Heart left ventricle (tissue), 13 donors: ENCODE measurements at regions not wholly inside any gene's neighbourhood (a gene's known extent, or its start where the extent isn't known, plus 50 kb on each side); places are given as distances from the start of the nearest gene placed in this dataset.

ENCODE experiments used
- CTCF ChIP-seq, 12 donors: fragments of 200-600 bp; sonication (generic) in 4 of 12; IDR thresholded peaks; one replicate each; pipeline versions ENCODE4 v1.5.0 to v1.8.0; 2018 to 2022; ENCODE audit warnings: antibody characterized with exemption in 12 of 12, mild to moderate bottlenecking in 5 of 12
- POLR2A ChIP-seq, 2 donors: fragments of 450-650 bp; IDR thresholded peaks; one replicate each; pipeline ENCODE4 v1.6.1; 2017; ENCODE audit warnings: antibody characterized with exemption in 2 of 2, mild to moderate bottlenecking in 2 of 2, moderate library complexity in 2 of 2
- donor health status: ischemic (EF 13 %, LVEDD 7.1; RV severe dilation, severe dysfunction).
- donor health status: DM: no; HTN: yes; CAD: no.
- donor health status: DM: no; HTN: no; CAD: no.
- donor health status: ischemic (EF 25% LVEDD 6.9; RV normal size, moderate dysfunction).
- donor health status: ischemic (EF 25% LVEDD 5.7; RV mildly dilated, moderate dysfunction).
- donor health status: ischemic (EF 35%, LVEDD 5.7; RV mildly dilated, moderate dysfunction).
- donor health status: nonischemic (EF 11% LVEDD 7.7; RV severe dilation, severe dysfunction).
- donor health status: DM: yes; HTN: yes; CAD: no.
- donor health status: PGD.
- donor health status: ischemic (EF 29% LVEDD 5.4; RV normal size, mild dysfunction).
- donor health status: nonischemic (EF 23%, LVEDD 6.1; RV moderate dilation, normal function).

DNA sequence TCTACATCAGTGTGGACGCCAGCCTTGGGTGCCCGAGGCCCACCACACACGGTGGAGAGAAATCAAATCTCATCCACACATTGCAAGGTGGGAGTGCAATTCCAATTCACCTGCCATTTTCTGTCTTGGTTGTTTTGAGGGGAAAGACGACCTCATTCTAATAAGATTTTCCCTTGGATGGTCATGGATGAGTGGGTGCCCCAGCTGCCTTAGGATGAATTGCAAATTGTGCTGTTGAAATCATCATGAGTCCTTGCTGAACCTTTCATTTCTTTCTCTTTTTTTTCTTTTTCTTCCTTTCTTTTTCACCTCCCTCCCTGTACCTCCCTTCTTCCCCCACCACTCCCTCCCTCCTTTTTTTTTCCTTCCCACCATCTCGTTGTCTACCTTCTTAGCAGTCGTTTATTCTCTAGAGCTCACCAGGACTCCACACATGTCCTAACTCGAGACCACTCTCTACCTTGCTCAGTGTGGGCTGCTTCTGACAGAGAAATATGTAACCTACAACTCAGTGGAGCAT, 266.9 kb upstream of the NFE2L3 start:
- TF ChIP-seq POLR2A (IDR thresholded peaks at IDR 0.05) (no peak), CTCF (IDR thresholded peaks at IDR 0.05) (no peak)
